H1 (cell line): ENCODE measurements at regions not wholly inside any gene's neighbourhood (a gene's known extent, or its start where the extent isn't known, plus 50 kb on each side); places are given as distances from the start of the nearest gene placed in this dataset.

Experiments used
- CHD1 ChIP-seq: IDR thresholded peaks from 2 replicates; pipeline ENCODE4 v1.6.1; 2012; ENCODE audit warnings: low read depth, low read length, improper control_type of control experiment
- CHD2 ChIP-seq: IDR thresholded peaks from 2 replicates; pipeline ENCODE4 v1.6.1; 2012; ENCODE audit warnings: low read length, improper control_type of control experiment
- POLR2AphosphoS5 ChIP-seq: IDR thresholded peaks from 2 replicates; pipeline ENCODE4 v1.6.1; 2011; ENCODE audit warnings: low read depth, low read length
- RAD21 ChIP-seq, 2 experiments: IDR thresholded peaks in 1 of 2; conservative IDR thresholded peaks in 1 of 2; 2 replicates each; pipeline ENCODE4 v1.6.1; 2011; ENCODE audit warnings: low read depth in 2 of 2, low read length in 2 of 2, improper control_type of control experiment in 1 of 2, inconsistent platforms in 1 of 2, mild to moderate bottlenecking in 1 of 2, moderate library complexity in 1 of 2
- TAF1 ChIP-seq: IDR thresholded peaks from 2 replicates; pipeline ENCODE4 v1.6.1; 2011; ENCODE audit warnings: mild to moderate bottlenecking, low read depth, low read length
- TEAD4 ChIP-seq: IDR thresholded peaks from 2 replicates; pipeline ENCODE4 v1.6.1; 2012; ENCODE audit warnings: low read depth, low read length, inconsistent platforms, mixed read lengths
- TF ChIP-seq, protein P1 (sequence below), 3 experiments: IDR thresholded peaks; 1 replicate in 2 of 3; 2 replicates in 1 of 3; pipeline versions ENCODE4 v1.5.1 to v1.6.1; 2011; ENCODE audit warnings: low read length in 3 of 3, mild to moderate bottlenecking in 3 of 3, inconsistent platforms in 2 of 3, low read depth in 1 of 3, moderate library complexity in 1 of 3; ENCODE audit not compliant: insufficient read depth in 1 of 3; ENCODE audit errors: control extremely low read depth in 1 of 3
- TF ChIP-seq, protein P2 (sequence below): IDR thresholded peaks from 2 replicates; pipeline ENCODE4 v1.6.1; 2012; ENCODE audit warnings: inconsistent platforms

DNA sequence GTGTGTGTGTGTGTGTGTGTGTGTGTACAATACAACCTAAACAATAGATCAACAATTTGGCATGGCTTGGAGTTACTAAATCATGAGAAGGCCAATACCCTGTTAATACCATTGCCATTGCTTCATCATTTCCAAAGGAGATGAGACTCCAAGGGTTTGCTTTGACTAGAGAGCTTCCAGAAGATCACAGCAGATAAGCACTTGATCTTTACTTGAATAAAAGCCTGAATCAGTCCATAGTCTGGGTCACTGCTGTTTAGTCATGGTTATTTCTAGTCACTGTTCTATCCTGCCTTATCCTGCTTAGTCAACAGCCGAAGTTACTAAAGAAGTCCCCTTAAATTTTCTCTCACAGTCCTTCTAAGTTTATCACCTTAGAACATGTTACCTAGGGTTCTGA is 58.2 kb downstream of the RAB40AL start:
- TF ChIP-seq RAD21 (IDR thresholded peaks at IDR 0.05 in 1 of 2, conservative IDR thresholded peaks at IDR 0.05 in 1 of 2; ENCODE audit: low read depth in 2 of 2, low read length in 2 of 2) (no peak), TEAD4 (no peak), CHD2 (no peak), CHD1 (no peak), POLR2AphosphoS5 (no peak), TAF1 (no peak)
- TF ChIP-seq, protein P1, sequence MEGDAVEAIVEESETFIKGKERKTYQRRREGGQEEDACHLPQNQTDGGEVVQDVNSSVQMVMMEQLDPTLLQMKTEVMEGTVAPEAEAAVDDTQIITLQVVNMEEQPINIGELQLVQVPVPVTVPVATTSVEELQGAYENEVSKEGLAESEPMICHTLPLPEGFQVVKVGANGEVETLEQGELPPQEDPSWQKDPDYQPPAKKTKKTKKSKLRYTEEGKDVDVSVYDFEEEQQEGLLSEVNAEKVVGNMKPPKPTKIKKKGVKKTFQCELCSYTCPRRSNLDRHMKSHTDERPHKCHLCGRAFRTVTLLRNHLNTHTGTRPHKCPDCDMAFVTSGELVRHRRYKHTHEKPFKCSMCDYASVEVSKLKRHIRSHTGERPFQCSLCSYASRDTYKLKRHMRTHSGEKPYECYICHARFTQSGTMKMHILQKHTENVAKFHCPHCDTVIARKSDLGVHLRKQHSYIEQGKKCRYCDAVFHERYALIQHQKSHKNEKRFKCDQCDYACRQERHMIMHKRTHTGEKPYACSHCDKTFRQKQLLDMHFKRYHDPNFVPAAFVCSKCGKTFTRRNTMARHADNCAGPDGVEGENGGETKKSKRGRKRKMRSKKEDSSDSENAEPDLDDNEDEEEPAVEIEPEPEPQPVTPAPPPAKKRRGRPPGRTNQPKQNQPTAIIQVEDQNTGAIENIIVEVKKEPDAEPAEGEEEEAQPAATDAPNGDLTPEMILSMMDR (IDR thresholded peaks at IDR 0.05; ENCODE audit: control extremely low read depth in 1 of 3, insufficient read depth in 1 of 3, low read depth in 1 of 3, low read length in 3 of 3) = no peak
- TF ChIP-seq, protein P2, sequence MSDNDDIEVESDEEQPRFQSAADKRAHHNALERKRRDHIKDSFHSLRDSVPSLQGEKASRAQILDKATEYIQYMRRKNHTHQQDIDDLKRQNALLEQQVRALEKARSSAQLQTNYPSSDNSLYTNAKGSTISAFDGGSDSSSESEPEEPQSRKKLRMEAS = no peak
